Endothelial cell of umbilical vein (primary cell): ENCODE measurements at regions not wholly inside any gene's neighbourhood (a gene's known extent, or its start where the extent isn't known, plus 50 kb on each side); places are given as distances from the start of the nearest gene placed in this dataset.

Source experiments
- BruUV-seq: library from RNA; stranded (reverse); fragments of 400-500 nt; replicated peaks from 2 replicates; lab custom pipeline; 2021; lab: Mats Ljungman, UMichigan
- CTCF ChIA-PET: fragments of 300-600, 350-600 bp; sonication (Branson Sonifier 250); formaldehyde crosslinking; loops from one replicate; lab custom pipeline; 2021; ENCODE audit warnings: antibody characterized with exemption, inconsistent platforms; lab: Charles Lee
- POLR2A ChIA-PET: fragments of 300-600, 350-600 bp; sonication (Branson Sonifier 250); formaldehyde crosslinking; loops from one replicate; lab custom pipeline; 2021; ENCODE audit warnings: antibody characterized with exemption, inconsistent platforms; lab: Charles Lee
- DNase-seq: peaks from one replicate; pipeline ENCODE4 v3.0.0-alpha.2; 2011; ENCODE audit warnings: low read depth, low spot score
- FAIRE-seq: peaks from 2 replicates; lab custom pipeline; 2011; peaks lifted over from hg19 to GRCh38; lab: Jason Lieb, UNC
- H2AFZ ChIP-seq: 2 replicates; pipeline ENCODE4 v1.6.0; 2012; ENCODE audit warnings: low read depth, low read length, control low read depth, inconsistent platforms
- H3K27ac ChIP-seq: 2 replicates; pipeline ENCODE4 v1.5.1; 2011; ENCODE audit warnings: low read depth, mild to moderate bottlenecking, control low read depth, low read length, moderate library complexity; ENCODE audit not compliant: insufficient read depth
- H3K27me3 ChIP-seq, 2 experiments: 2 replicates each; pipeline versions ENCODE4 v1.6.0 to v1.6.1; 2011; ENCODE audit warnings: low read length in 2 of 2, mixed read lengths in 1 of 2; ENCODE audit not compliant: control insufficient read depth in 2 of 2, insufficient read depth in 2 of 2
- H3K36me3 ChIP-seq, 2 experiments: 2 replicates in 1 of 2; 3 replicates in 1 of 2; pipeline ENCODE4 v1.5.1; 2011; ENCODE audit warnings: low read length in 2 of 2, mild to moderate bottlenecking in 1 of 2, moderate library complexity in 1 of 2; ENCODE audit not compliant: control insufficient read depth in 2 of 2, insufficient read depth in 2 of 2; ENCODE audit errors: extremely low read depth in 1 of 2
- H3K4me1 ChIP-seq: 3 replicates; pipeline ENCODE4 v1.5.1; 2011; ENCODE audit warnings: mild to moderate bottlenecking, low read length; ENCODE audit not compliant: control insufficient read depth, insufficient read depth; ENCODE audit errors: extremely low read depth
- H3K4me2 ChIP-seq: 2 replicates; pipeline ENCODE4 v1.6.1; 2011; ENCODE audit warnings: low read length, control low read depth, mixed read lengths; ENCODE audit not compliant: insufficient read depth
- H3K4me3 ChIP-seq, 3 experiments: fragments of 200-600 bp in 1 of 3; sonication (generic), shearing (Covaris generic) in 1 of 3; replicated peaks in 1 of 3; 2 replicates each; pipeline ENCODE4 v1.5.1; 2011 to 2016; ENCODE audit warnings: control low read depth in 3 of 3, low read length in 3 of 3, mild to moderate bottlenecking in 2 of 3, inconsistent platforms in 1 of 3, low read depth in 1 of 3, moderate library complexity in 1 of 3; ENCODE audit not compliant: insufficient read depth in 1 of 3
- H3K79me2 ChIP-seq: 2 replicates; pipeline ENCODE4 v1.6.0; 2012; ENCODE audit warnings: low read length, inconsistent platforms; ENCODE audit not compliant: control insufficient read depth, insufficient read depth
- H3K9ac ChIP-seq: replicated peaks from 2 replicates; pipeline ENCODE3; 2011; ENCODE audit warnings: low read length, control low read depth; ENCODE audit not compliant: insufficient read depth; ENCODE audit errors: extremely low read depth
- H3K9me1 ChIP-seq: replicated peaks from 3 replicates; pipeline ENCODE4 v1.6.0; 2011; ENCODE audit warnings: mild to moderate bottlenecking, low read length; ENCODE audit not compliant: control insufficient read depth, insufficient read depth; ENCODE audit errors: extremely low read depth
- H3K9me3 ChIP-seq: replicated peaks from 2 replicates; pipeline ENCODE4 v1.5.1; 2012; ENCODE audit warnings: low read length, inconsistent platforms; ENCODE audit not compliant: control insufficient read depth, insufficient read depth
- H4K20me1 ChIP-seq: replicated peaks from 2 replicates; pipeline ENCODE3; 2011; ENCODE audit warnings: mild to moderate bottlenecking, low read length; ENCODE audit not compliant: control insufficient read depth, insufficient read depth; ENCODE audit errors: extremely low read depth
- JUN ChIP-seq: IDR thresholded peaks from 2 replicates; pipeline ENCODE4 v1.6.1; 2011; ENCODE audit warnings: borderline replicate concordance, low read depth; ENCODE audit not compliant: insufficient read length, insufficient read depth
- dilution Hi-C: fragments of 300-500 bp; cut with MboI; formaldehyde crosslinking; loops from one replicate; pipeline ENCODE4 v1.15.0; 2019; ENCODE audit warnings: low sequenced_read_pairs; ENCODE audit not compliant: extremely low pct_ligation_motif_present
- intact Hi-C: fragments of 100-400 bp; cut with micrococcal nuclease; formaldehyde crosslinking; loops from one replicate; pipeline ENCODE4 v1.10.0; 2022
- TF ChIP-seq, protein P1 (sequence below): IDR thresholded peaks from 2 replicates; pipeline ENCODE4 v1.6.1; 2011; ENCODE audit not compliant: insufficient read depth, insufficient read length

GRCh38 chr9:115730845-115731244 lies 422.7 kb upstream of the PAPPA start:
- Histone ChIP-seq H3K9me3 (peaks cover 1% of the 10 kb centered on the region), H3K27me3 (no peaks in the 10 kb centered on the region), H3K4me2 (no peak overlapping the region), H3K27ac (no peak overlapping the region), H3K4me3 (no peak overlapping the region), H3K9me1 (no peaks in the 10 kb centered on the region), H3K9ac (no peak overlapping the region), H3K36me3 (no peaks in the 10 kb centered on the region), H3K4me1 (no peaks in the 10 kb centered on the region), H3K79me2 (no peaks in the 10 kb centered on the region), H4K20me1 (no peaks in the 10 kb centered on the region), H2AFZ (no peak overlapping the region)
- dilution Hi-C loops (no loop called here), intact Hi-C loops (no loop called here)
- DNase-seq (no peak), FAIRE-seq (no peak)
- TF ChIP-seq, protein P1, sequence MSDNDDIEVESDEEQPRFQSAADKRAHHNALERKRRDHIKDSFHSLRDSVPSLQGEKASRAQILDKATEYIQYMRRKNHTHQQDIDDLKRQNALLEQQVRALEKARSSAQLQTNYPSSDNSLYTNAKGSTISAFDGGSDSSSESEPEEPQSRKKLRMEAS = no peak
- ChIA-PET CTCF (no interaction called here), POLR2A (no interaction called here)
- BruUV-seq = no TSS peak

DNA sequence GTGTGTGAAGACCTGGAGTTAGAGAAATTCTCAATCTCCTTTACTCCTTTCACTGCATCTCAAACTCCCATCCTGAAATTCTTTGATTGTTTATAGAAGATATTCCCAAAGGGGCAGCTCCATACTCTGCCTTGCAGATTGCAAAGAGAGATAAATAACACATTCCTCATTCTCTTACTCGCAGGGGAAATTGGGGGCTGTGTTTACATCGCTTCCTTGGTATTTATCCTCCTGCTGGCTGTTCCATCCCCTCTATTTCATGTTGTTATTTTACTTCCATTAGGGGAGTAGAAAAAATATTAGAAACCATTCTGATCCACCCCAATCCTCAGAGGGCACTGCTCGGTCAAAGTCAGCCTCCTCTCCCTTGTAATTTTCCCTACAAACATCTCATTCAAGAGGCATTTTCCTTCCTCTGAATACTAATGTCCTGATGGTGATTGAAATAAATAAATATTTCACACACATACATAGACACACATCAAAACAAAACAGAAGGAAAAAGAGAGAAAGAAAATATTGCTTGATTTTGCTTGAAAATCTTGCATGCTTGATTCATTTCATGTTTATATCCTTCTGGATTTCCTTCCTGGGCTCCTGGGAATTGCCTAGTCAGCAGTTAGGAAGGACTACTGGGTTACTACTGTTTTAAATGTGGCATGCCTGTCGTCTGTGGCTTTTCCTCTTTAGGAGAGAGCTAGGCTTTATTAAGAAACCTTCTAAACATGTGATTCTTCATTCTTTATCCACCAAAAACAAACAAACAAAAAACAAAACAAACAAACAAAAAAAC lies 420.1 kb upstream of the PAPPA start:
- H3K9me1 ChIP-seq = no peaks in the 10 kb centered on the region
- no peak overlapping the region for H3K27ac ChIP-seq
- H3K4me2 ChIP-seq = no peak overlapping the region
- ChIA-PET POLR2A (no interaction called here), CTCF (no interaction called here)
- no peaks in the 10 kb centered on the region for H4K20me1 ChIP-seq
- TF ChIP-seq JUN = no peak
- DNase-seq = no peak
- no peaks in the 10 kb centered on the region for H3K79me2 ChIP-seq
- no peaks in the 10 kb centered on the region for H3K4me1 ChIP-seq
- BruUV-seq = no TSS peak
- no peak overlapping the region for H3K4me3 ChIP-seq
- H2AFZ ChIP-seq = no peak overlapping the region
- no peak for FAIRE-seq
- intact Hi-C loops = no loop called here
- no peaks in the 10 kb centered on the region for H3K27me3 ChIP-seq
- no peaks in the 10 kb centered on the region for H3K36me3 ChIP-seq
- dilution Hi-C loops = no loop called here
- no peak overlapping the region for H3K9ac ChIP-seq
- H3K9me3 ChIP-seq = peaks cover 1% of the 10 kb centered on the region
